DOHH2 (cell line): ENCODE measurements at regions not wholly inside any gene's neighbourhood (a gene's known extent, or its start where the extent isn't known, plus 50 kb on each side); places are given as distances from the start of the nearest gene placed in this dataset.

Experiments used
- CTCF ChIP-seq: fragments of 200-600 bp; sonication (generic); IDR thresholded peaks from one replicate; pipeline ENCODE4 v1.5.1; 2014; ENCODE audit warnings: antibody characterized with exemption, mild to moderate bottlenecking, low read depth, low read length; ENCODE audit not compliant: poor library complexity, severe bottlenecking
- EZH2phosphoT487 ChIP-seq: fragments of 200-600 bp; sonication (generic); IDR thresholded peaks from 2 replicates; pipeline ENCODE4 v1.6.1; 2017; ENCODE audit warnings: borderline replicate concordance, mild to moderate bottlenecking, antibody characterized with exemption, low read length, moderate library complexity, mixed read lengths

DNA sequence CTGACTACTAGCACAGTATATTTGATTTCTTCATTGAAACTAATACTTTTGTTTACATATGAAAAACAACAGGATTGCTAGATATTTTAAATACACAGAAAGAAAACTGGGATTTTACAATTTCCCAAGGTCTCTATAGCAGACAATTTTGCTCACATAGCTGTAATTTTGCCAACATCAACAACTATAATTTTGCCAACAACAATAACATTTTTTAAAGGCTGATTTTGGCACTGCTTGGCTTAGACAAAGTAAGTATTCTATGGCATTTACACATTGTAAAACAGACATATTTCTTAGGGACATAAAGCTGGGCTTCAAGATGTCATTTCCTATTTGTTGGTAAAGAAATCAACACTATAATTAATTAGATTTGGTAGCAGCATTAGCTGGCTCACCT, 922.1 kb downstream of the RAB28 start:
- no peak for TF ChIP-seq CTCF
- no peak for TF ChIP-seq EZH2phosphoT487
